Stimulated activated CD4-positive, alpha-beta T cell treated with anti-CD3 and anti-CD28 coated beads, Interleukin-15, amount 100 ng/mL, for 48 hours (primary cell): ENCODE measurements at regions not wholly inside any gene's neighbourhood (a gene's known extent, or its start where the extent isn't known, plus 50 kb on each side); places are given as distances from the start of the nearest gene placed in this dataset.

Source experiments
- DNase-seq, 2 donors: peaks; one replicate each; pipeline ENCODE4 v3.0.0-alpha.2; 2020; ENCODE audit warnings: low read depth in 2 of 2

DNA sequence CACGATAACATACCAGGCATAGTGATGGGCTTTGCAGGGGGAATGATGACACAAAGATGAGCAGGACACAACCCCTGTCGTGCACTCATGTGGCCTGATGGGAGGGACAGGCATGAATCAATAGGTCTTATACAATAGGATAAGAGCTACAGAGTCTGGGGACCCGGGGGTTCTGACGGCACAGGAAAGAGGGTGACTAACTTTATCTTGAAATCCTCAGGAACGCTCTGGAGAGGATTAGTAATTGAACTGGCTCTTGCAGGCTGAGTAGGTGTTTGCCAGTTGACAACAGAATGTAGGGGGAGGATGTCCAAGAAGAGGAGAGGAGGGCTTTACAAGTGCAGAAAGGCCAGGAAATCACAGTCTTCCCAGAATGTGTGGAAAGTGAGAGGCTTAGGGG is 219.9 kb upstream of the ECI2 start:
- DNase-seq = no peak

DNA sequence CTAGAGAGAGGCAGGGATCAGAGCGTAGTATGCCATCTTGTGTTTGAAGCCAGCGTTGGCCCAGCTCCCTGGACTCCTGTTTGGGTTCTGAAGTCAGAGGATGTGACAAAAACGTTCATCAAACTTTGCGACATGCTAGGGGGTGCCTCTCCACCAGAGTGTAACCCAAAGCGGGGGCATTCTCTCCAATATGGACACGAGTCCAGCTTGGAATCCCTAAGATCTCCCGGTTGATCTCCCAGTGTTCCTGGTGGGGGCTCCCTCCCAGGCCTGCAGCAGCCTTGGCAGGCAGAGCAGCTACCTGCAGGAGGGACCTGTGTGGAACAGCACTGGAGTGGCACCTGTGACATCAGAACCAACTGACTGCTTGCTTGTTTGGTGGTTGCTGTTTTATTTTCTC is 218.8 kb upstream of the ECI2 start:
- DNase-seq = no peak

DNA sequence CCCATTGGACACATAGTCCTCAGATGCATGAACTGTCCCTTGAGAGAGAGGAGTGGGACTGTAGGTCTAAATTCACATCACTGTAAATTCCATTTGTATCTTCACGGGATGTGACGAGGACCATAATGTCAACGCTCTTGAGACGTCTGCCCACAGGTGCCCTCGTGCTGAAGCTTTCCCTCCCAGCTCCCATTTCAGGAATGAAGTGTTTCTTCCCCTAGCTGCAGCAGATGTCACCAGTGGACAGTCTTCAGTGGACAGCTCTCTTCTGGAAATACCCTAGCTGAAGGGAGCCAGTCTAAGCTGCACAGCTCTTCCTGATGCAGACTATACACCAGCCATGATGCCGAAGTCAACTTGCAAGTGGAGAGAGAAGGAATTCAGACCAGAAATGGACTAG is 217.4 kb upstream of the ECI2 start:
- DNase-seq = no peak

DNA sequence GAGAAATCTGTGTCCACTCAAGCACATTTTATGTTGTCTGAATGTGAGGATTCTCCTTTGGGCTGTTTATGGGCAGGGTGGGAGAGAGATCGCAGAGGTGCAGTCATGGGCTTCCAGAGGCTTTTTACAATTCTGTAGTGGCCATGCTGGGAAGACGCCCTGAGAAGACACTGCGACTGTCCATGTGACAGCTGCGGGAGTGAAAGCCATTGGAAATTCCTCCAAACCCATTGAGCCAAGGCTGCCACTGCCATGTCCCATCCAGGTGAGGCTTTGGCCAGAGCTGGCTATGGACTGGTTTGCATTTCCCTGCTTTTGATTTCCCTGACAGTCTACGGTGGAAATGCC is 216.9 kb upstream of the ECI2 start:
- DNase-seq = no peak

DNA sequence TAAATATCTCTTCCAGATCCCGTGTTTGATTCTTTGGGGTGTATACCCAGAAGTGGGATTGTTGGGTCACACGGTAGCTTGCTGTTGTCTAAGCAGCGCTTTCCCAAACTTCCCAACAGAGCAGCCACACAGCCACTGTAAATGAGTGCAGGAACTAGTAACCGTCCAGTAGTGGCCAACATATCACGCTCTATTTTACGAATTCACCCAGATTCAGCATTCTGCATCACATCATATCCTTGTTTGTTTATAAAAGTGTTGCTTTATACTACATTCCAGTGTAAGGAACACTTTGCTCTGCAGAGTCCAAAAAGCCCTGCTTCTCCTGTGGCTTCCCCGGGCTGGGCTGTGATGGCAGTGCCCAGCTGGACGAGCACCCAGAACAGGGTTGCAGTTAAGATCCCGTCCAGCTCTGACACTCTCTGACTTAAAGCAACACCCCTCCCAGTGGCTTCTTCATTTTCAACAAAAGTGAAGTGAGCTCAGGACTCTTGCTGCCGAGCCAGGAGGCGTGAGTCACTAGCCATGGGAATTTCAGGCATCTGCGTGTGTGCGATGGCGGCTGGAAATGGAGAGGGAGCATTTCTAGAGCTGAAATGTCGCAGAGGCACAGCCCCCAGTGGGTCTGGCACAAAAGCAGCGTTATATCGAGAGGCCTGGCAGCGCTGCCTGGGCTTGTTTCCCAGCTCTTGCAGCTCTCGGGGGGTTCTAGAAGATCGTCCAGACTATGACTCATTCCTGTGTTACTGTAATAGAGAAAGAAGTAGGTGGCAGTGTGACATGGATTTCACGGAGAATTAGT is 216.3 kb upstream of the ECI2 start:
- no peak for DNase-seq

DNA sequence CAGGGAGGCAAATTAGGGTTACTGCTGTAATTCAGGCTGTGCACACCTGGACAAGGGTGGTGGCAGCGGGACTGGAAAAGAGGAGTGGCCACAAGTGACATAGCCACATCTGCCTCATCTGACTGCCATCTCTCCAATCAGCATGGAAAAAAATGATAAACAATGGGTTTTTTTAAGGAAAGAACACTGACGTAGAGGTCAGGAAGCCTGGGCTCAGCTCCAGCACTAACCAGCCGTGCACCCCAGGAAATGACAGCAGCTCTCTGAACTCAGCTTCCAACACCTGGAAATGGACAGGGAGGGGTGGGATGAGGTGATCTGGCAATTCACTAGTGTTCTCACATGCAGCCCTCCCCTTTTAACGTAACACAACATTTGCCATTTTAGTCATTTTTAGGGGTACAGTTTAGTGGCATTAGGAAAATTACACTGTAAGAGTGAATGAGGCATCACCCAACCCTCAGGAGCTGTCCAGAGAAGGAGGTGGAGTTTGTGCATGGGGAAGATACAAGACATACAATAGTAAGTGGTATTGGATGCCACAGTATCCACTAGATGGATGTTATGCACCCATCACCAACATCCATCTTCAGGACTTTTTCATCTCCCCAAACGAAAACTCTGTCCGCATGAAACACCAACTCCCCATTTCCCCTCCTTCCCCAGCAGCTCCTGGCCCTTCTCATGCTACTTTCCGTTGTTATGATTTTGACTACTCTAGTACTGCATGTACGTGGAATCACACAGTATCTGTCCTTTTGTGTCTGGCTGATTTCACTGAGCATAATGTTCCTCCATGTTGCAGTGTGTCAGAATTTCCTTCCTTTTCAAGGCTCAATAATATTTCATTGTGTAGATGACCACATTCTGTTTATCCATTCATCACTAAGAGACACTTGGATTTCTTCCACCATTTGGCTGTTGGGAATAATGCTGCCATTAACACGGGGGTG is 215.5 kb upstream of the ECI2 start:
- no peak for DNase-seq

DNA sequence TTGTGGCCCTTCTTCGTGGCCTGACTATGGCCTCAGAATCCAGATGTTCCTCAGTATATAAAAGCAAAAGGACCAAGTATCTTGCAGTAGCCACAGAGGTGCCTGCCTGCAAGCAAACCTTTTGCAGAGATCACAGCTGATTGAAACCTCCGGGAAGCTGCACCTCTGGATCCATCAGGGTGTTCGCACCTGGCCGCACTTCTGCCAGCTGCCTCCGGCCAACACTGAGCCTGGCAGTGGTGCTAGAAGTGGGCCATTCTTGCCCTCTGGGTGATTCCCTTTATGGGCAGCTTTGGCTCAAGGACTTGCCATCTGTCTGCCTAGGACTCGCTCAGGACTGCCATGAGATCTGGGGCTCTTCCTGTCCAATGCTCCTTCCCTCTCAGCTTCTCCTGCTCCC is 214.6 kb upstream of the ECI2 start:
- DNase-seq = no peak

DNA sequence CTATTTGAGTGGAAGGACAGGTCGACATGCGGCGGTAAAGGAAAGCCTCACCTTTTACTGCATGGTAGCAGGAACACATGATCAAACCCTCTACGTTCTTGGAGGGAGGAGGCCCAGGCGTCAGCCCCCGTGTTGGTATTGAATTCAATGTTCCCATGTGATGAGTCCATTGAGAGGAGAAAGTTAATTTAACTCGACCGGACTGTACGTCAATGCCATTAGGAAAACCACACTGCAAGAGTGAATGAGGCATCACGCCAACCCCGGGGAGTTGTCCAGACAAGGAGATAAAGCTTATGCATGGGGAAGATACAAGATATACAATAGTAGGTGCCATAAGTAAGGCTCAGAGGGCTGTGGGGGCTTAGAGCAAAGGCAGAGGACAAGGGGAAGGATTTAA is 213.9 kb upstream of the ECI2 start:
- DNase-seq = no peak

DNA sequence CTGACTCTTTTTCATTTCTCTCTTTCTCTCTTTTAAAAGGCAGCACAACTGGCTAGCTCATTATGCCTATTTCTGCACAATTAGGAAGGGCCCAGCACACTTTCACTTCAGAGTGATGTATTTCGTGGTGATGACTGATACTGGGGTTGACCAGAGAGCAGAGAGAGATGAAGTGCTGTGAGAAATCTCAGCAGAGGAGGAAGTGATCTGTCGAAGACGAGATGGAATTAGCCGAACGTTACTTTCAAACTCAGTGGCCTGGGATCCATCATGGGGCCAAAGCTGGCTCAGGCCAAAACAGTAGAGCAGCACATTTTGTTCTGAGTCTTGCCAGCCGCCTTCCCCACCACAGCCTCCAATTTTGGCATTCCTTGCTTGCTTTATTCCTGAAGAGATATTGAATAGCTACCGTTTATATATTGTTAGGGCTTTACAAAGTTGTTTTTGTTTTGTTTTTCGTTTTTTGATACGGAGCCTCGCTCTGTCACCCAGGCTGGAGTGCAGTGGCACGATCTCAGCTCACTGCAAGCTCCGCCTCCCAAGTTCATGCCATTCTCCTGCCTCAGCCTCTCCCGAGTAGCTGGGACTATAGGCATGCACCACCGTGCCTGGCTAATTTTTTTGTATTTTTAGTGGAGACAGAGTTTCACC is 213.2 kb upstream of the ECI2 start:
- DNase-seq = no peak

DNA sequence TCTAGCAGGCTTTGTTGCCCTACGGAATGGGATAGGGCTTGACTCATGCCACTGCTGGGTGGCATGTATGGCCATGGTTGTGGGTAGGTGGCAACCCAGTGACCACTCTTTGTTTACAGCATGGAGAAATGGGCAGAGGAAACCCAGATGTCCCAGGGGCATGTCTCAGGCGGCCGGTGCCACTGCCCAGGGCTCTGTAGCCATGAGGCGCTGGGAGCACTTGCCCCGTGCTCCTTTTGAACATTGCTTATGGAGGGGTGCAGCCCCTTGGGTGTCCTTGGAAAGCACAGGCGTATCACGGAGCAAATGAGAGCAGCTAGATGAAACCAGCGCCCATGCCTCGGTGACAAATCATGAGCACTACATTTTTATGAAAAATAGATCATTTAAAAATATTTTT is 212.5 kb upstream of the ECI2 start:
- no peak for DNase-seq

DNA sequence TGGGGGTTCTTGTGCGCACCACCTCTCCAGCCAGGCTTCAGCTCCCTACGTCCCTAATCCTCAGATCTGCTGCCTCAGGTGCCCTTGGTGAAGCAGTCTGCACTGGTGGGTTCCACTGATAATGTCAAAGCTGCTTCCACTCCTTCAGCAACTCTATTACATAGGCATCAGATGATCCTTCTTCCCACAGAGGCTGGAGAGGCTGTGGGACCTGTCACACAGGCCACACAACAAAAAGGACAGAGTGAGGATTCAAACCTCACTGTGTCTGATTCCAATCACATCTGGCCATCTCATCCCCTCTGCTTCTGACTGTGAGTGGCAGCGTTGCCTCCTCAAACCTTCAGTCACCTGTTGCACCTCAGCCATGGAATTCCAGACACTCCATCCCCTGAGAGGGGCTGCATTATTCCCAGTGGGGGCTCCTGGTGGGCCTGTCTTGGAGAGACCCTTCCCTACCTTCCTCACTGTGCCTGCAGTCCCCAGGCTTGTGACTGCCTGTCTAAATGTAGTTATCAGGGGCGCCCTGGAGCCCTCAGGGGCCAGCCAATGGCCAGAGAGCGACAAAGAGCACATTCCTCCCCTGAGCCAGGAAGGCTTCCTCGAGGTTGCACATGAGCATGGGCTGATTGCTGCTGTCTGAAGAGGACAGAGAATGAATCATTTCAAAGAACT is 211.4 kb upstream of the ECI2 start:
- DNase-seq = no peak

DNA sequence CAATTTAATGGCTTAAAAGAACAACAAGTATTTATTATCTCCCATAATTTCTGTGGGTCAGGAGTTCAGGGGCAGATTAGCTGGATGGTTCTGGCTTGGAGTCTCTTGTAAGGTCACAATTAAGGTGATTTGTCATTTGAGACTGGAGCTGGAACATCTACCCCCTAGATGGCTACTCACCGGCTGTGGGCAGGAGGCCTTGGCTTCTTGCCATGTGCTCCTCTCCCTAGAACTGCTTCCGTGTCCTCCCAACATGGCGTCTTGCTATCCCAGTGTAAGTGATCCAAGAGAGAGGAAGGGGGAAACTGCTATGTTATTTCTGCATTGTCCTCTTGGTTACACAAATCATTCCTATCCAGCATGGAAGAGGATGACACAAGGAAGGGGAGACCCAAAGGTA is 210.2 kb upstream of the ECI2 start:
- no peak for DNase-seq

DNA sequence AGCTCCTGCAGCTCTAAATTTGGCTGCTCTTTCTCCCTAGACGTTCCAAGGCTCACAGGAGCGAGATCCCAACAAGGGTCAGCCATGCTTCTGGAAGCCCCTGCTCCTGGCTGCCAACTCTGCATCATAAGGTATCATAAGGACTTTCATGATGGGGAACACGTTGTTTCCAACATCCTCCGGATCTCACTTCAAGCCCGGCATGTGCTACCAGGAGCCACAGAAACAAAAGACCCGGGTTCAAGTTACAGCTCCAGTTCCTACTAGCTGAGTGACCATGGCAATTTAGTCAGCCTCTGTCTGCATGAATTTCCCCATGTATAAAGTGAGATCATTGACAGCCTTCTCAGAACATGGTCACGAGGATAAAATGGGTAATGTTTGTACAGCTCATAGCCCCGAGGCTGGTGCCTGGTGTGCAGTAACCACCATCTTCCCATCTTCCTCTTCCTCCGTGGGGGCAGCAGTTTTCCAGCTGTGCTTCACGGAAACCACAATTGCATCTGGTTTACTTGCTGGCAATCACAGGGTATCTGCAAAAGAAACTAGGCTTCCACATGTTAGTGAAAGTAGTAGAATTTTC is 209.0 kb upstream of the ECI2 start:
- DNase-seq = no peak

DNA sequence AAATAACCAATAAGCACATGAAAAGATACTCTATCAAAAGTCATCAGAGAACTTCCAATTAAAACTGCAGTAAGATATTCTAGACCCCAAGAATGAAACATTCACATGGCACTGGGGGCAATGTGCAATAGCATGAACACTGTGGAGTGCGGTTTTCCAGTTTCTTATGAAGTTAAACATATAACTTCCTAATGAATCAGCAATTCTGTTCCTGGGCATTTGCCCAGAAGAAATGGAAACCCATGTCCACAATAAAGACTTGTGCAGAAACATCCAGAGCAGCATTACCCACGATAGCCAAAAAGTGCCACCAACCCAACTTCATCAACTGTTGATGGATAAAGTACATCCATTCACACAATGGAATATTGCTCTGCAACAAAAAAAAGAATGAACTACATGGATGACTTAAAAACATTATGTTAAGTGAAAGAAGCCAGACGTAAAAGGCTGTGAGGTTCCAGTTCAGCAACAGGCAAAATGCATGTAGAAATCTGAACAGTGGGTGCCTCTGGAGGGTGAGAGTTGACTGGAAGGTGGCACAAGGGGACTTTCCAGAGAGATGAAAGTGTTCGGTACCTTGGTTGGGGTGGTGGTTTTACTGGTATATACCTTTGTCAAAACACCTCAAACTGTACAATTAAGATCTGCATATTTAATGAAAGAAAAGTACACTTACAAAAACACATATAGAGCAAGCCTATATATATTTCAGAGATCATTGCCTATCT is 207.2 kb upstream of the ECI2 start:
- DNase-seq = no peak

DNA sequence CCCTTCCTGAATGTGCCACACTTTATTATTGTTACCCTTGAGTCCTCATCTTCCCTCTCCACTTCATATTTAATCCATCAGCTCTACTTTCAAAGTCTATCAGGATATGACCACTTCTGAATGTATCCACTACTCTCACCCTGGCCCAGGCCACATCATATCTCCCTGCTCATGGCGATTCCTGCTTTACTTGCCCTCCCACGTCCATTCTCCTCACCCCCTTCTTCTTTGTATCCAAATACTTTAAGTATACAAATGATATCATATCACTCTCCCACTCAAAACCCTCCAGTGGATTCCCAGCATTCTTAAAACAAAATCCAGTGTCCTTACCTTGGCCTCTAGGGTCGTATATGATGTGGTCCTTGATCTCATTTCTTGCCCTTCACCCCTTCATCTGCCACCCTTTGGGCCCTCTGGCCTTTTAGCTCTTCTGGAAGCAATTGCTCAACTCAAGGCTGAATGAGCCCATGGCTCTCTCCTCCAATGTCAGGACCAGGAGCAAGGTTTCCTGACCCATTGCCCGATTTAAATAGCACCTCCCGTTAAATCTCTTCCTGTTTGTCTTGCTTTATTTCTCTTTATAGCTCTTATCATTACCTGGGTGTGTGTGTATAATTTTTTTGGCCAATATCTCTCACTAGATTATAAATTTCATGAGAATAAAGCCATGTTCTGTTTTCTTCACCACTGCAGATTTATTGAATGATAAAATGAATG is 205.9 kb upstream of the ECI2 start:
- no peak for DNase-seq

DNA sequence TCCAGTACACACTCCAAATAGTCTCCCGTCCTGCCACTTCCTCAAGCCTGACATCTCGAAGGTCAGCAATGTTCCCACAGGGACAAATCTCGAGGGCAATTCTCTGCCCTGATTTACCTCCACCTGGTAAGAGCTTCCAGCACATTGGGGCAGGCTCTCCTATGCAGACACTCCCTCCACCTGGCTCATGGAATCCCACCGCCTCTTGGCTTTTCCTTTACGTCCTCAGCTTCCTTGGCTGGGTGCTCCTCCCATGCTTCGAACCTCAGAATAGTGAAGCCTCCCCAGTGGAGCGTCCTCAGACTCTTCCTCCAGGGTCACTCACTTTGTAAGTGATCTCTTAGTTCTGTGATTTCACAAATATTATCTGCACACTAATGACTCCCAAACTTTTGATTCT is 205.2 kb upstream of the ECI2 start:
- DNase-seq = no peak

DNA sequence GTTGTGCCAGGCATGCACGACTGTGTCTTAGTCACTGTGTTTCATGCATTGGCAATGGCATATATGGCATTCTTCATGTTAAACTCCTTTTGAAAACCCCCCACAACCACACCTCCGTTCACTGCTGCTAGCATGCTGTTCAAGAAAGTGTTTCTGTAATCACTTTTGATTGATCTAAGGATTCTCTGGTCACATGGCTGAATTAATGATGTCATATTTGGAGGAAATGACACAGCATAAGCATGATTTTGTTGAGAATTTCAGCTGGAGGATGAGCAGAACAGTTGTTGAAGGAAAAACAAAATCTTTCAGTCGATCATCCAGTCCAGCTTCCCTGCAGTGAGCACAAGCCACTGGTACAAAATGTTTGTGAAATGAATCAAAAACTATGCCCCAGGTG is 203.5 kb upstream of the ECI2 start:
- no peak for DNase-seq

DNA sequence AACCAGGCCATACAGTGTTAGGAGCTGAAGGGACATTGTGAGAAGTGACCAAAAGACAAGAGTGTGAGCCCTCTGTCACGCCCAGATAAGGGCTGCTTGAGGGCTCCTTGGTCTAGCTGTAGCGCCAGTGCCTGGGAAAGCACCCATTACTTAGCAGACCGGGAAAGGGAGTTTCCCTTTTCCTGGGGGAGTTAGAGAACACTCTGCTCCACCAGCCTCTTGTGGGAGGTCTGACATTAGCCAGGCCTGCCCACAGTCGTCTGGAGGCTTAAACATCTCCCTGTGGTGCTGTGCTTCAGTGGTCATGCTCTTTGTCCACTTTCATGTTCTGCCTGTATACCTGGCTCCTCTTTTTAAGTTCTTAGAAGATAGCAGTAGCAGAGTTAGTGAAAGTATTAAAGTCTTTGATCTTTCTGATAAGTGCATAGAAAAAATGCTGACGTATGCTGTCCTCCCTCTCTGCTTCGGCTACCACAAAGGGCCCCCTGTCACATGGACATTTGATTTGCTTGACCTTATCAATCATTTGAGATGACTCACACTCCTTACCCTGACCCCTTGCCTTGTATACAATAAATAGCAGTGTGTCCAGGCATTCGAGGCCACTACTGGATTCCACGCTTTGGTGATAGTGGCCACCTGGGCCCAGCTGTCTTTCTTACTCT is 201.5 kb upstream of the ECI2 start:
- no peak for DNase-seq

DNA sequence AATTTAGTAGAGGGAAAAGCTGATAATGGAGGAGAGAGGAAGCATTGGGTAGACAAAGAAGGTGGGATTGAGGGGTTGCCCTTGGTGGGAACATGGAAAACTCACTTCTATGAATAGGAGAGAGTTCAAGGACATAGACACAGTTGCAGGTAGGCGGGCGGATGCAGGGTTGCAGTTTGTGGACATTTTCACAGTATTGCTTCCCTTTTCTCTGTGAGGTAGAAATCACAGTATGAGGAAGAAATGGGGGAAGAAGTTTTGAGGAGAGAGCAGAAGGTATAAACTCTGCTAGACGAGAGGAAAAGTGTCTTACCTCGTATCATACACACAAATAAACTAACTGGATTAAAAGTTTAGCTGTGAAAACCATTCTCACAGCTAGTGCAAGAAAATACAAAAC is 200.7 kb upstream of the ECI2 start:
- no peak for DNase-seq
